CD4-positive, alpha-beta memory T cell (primary cell): ENCODE measurements at regions not wholly inside any gene's neighbourhood (a gene's known extent, or its start where the extent isn't known, plus 50 kb on each side); places are given as distances from the start of the nearest gene placed in this dataset.

Experiments used
- CTCF ChIA-PET: fragments of 350-600 bp; sonication (Branson Sonifier 250); formaldehyde crosslinking; loops from one replicate; lab custom pipeline; 2021; ENCODE audit warnings: inconsistent platforms; ENCODE audit not compliant: partially characterized antibody; lab: Charles Lee
- POLR2A ChIA-PET: fragments of 350-600 bp; sonication (Branson Sonifier 250); formaldehyde crosslinking; loops from one replicate; lab custom pipeline; 2021; ENCODE audit not compliant: partially characterized antibody; lab: Charles Lee
- DNase-seq, 5 donors: peaks; one replicate each; pipeline versions ENCODE4 v3.0.0 to v3.0.0-alpha.2; 2020 to 2022; ENCODE audit warnings: mixed read lengths in 1 of 5
- H3K27ac ChIP-seq: one replicate; pipeline ENCODE4 v1.7.0; 2013; ENCODE audit warnings: low read depth, low read length
- H3K27me3 ChIP-seq: 2 replicates; pipeline ENCODE4 v1.7.0; 2013; ENCODE audit warnings: mild to moderate bottlenecking, low read length, moderate library complexity; ENCODE audit not compliant: insufficient read depth
- H3K36me3 ChIP-seq: 2 replicates; pipeline ENCODE4 v1.7.0; 2013; ENCODE audit warnings: mild to moderate bottlenecking, low read length, moderate library complexity; ENCODE audit not compliant: insufficient read depth
- H3K4me1 ChIP-seq: 2 replicates; pipeline ENCODE4 v1.7.0; 2013; ENCODE audit warnings: mild to moderate bottlenecking, low read length, moderate library complexity; ENCODE audit not compliant: insufficient read depth
- H3K4me3 ChIP-seq, 2 donors: one replicate each; pipeline ENCODE4 v1.7.0; 2013; ENCODE audit warnings: low read length in 2 of 2, mild to moderate bottlenecking in 1 of 2
- H3K9me3 ChIP-seq, 2 donors: one replicate each; pipeline ENCODE4 v1.7.0; 2013; ENCODE audit warnings: low read length in 2 of 2, control low read depth in 1 of 2; ENCODE audit not compliant: control insufficient read depth in 1 of 2
- H3K27ac Mint-ChIP-seq, 7 donors: one replicate each; pipeline ENCODE4 v1.8.0; 2020 to 2021; ENCODE audit warnings: mixed read lengths in 7 of 7, mild to moderate bottlenecking in 6 of 7, inconsistent platforms in 3 of 7, moderate library complexity in 3 of 7
- H3K27me3 Mint-ChIP-seq, 2 donors: one replicate each; pipeline ENCODE4 v1.8.0; 2020 to 2021; ENCODE audit warnings: mixed read lengths in 2 of 2
- H3K36me3 Mint-ChIP-seq, 2 donors: one replicate each; pipeline ENCODE4 v1.8.0; 2020 to 2021; ENCODE audit warnings: mixed read lengths in 2 of 2, inconsistent platforms in 1 of 2, mild to moderate bottlenecking in 1 of 2
- H3K4me1 Mint-ChIP-seq, 4 donors: one replicate each; pipeline ENCODE4 v1.8.0; 2020 to 2021; ENCODE audit warnings: mixed read lengths in 4 of 4, mild to moderate bottlenecking in 1 of 4
- H3K4me3 Mint-ChIP-seq, 8 donors: one replicate each; pipeline ENCODE4 v1.8.0; 2020 to 2021; ENCODE audit warnings: mixed read lengths in 8 of 8, mild to moderate bottlenecking in 7 of 8, moderate library complexity in 6 of 8, inconsistent platforms in 3 of 8
- H3K9me3 Mint-ChIP-seq, 8 donors: one replicate each; pipeline ENCODE4 v1.8.0; 2020 to 2021; ENCODE audit warnings: mixed read lengths in 8 of 8, mild to moderate bottlenecking in 5 of 8, inconsistent platforms in 3 of 8, moderate library complexity in 1 of 8
- intact Hi-C: fragments of 100-400 bp; cut with micrococcal nuclease; formaldehyde crosslinking; loops from one replicate; pipeline ENCODE4 v1.15.1; 2023

DNA sequence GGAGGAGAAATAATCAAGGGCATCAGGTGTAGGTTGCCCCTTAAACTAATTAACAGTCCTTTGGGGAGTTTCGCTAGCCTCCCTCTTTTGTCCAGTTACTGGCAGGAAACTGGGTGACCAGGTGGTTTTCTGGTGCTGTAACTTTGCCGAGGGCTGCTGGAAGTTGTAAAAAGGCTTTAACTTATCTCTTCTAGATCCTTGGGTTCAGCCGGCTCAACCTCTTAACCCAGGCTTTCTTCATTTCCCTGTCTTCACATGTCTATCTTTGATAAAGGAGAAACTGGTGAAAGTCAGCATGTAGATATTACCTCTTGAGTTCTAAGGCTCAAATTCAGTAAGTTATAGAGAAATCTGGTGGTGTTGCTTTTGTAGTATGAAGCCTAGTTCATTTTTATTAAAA is 289.7 kb upstream of the NRIP1 start:
- Histone ChIP-seq H3K4me3 (no peak overlapping the region), H3K36me3 (no peaks in the 10 kb centered on the region), H3K4me1 (no peaks in the 10 kb centered on the region), H3K27me3 (no peaks in the 10 kb centered on the region), H3K9me3 (no peaks in the 10 kb centered on the region), H3K27ac (no peak overlapping the region)
- H3K9me3 Mint-ChIP-seq, result no peaks in the 10 kb centered on the region
- intact Hi-C loops, result no loop called here
- POLR2A ChIA-PET, result no interaction called here
- DNase-seq, result no peak
- no peak overlapping the region for H3K27ac Mint-ChIP-seq
- CTCF ChIA-PET, result no interaction called here
- H3K36me3 Mint-ChIP-seq, result no peaks in the 10 kb centered on the region
- peaks cover 4 to 8% (median 6%) of the 10 kb centered on the region in 4 donors for H3K4me1 Mint-ChIP-seq
- H3K4me3 Mint-ChIP-seq, result no peak overlapping the region
- no peaks in the 10 kb centered on the region for H3K27me3 Mint-ChIP-seq

DNA sequence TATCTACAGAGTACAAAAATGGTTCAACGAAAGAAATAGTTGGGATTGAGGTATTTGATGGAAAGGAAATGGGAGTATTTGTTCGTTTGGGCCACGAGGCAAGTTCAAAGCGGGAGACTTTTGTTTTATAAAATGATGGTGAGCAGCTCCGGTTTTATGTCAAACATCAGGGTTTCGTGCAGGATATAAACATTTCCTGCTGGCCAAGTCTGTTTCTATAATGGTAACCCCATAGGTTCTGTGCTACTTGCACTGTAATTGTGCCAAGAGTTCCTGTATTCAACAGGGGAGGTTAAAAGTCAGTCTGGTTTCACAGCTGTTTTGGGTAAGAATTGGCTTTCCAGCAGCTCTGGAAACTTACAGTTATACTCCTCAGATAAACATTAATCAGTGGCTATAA is 290.3 kb upstream of the NRIP1 start:
- Histone ChIP-seq H3K36me3 (no peaks in the 10 kb centered on the region), H3K27ac (no peak overlapping the region), H3K4me1 (no peaks in the 10 kb centered on the region), H3K9me3 (no peaks in the 10 kb centered on the region), H3K4me3 (no peak overlapping the region), H3K27me3 (no peaks in the 10 kb centered on the region)
- Mint-ChIP-seq H3K36me3 (no peaks in the 10 kb centered on the region), H3K27ac (no peak overlapping the region), H3K4me3 (peak overlapping the region in 1 of 8 donors; percentile 25), H3K4me1 (peaks cover 4 to 8% (median 6%) of the 10 kb centered on the region in 4 donors), H3K27me3 (no peaks in the 10 kb centered on the region), H3K9me3 (no peaks in the 10 kb centered on the region)
- DNase-seq, result no peak
- intact Hi-C loops, result no loop called here
- ChIA-PET CTCF (no interaction called here), POLR2A (no interaction called here)

DNA sequence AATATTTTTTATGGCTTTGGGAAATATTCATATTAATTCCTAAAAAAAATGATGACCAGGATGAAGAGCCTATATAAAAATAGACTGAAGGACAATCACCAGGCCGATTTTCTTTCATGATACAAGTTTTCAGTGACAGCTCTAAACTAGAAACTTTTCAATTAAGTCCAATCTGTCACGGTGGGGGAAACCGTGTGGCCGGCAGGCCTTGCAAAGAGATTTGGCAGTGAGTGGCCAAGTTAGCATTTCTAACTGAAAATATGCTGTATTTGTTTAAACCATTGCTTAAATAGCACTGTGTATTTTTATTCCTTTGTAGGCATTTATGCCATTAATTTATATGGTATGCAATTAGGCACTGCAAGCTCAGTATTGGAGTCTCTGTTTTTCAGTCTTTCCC is 294.5 kb upstream of the NRIP1 start:
- Histone ChIP-seq H3K36me3 (no peaks in the 10 kb centered on the region), H3K9me3 (no peaks in the 10 kb centered on the region), H3K4me3 (no peak overlapping the region), H3K27ac (no peak overlapping the region), H3K4me1 (no peaks in the 10 kb centered on the region), H3K27me3 (no peaks in the 10 kb centered on the region)
- ChIA-PET POLR2A (no interaction called here), CTCF (interaction anchor here (1.2 kb wide), 1 partner anchor 12 kb away, joined by 3 read pairs; no protein-coding TSS in a partner anchor)
- Mint-ChIP-seq H3K4me3 (no peak overlapping the region), H3K36me3 (no peaks in the 10 kb centered on the region), H3K27me3 (no peaks in the 10 kb centered on the region), H3K27ac (no peak overlapping the region), H3K9me3 (peaks cover 0 to 2% (median 0%) of the 10 kb centered on the region in 8 donors), H3K4me1 (peaks cover 4 to 6% (median 5%) of the 10 kb centered on the region in 4 donors)
- intact Hi-C loops, result no loop called here
- DNase-seq, result no peak

GRCh38 chr21:15362458-15362857 is 297.7 kb upstream of the NRIP1 start:
- Mint-ChIP-seq H3K9me3 (peaks cover 3 to 17% (median 11%) of the 10 kb centered on the region in 8 donors), H3K27me3 (peaks cover 0 to 4% of the 10 kb centered on the region in 2 donors), H3K36me3 (no peaks in the 10 kb centered on the region), H3K4me3 (no peak overlapping the region), H3K27ac (no peak overlapping the region), H3K4me1 (no peaks in the 10 kb centered on the region)
- Histone ChIP-seq H3K27me3 (no peaks in the 10 kb centered on the region), H3K4me3 (no peak overlapping the region), H3K27ac (no peak overlapping the region), H3K9me3 (no peaks in the 10 kb centered on the region), H3K36me3 (no peaks in the 10 kb centered on the region), H3K4me1 (no peaks in the 10 kb centered on the region)
- no peak for DNase-seq
- POLR2A ChIA-PET, result no interaction called here
- CTCF ChIA-PET, result no interaction called here
- intact Hi-C loops, result no loop called here

DNA sequence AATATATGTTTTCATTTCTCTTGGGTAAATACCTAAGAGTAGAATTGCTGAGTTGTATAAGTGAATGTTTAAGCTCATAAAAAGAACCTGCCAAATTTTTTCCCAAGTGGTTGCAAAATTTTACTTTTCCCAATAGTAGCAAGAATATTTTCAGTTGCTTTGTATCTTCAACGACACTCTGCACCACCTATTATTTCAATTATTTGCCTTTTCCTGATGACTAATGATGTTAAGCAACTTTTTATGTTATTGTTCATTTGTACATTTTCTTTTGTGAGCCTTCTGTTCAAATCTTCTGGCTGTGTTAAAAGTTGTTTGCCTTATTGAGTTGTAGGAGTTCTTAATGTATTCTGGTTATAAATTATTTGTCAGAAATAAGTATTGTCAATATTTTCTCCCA is 299.1 kb upstream of the NRIP1 start:
- no peaks in the 10 kb centered on the region for H3K9me3 ChIP-seq
- H3K9me3 Mint-ChIP-seq, result peaks cover 3 to 18% (median 11%) of the 10 kb centered on the region in 8 donors
- POLR2A ChIA-PET, result no interaction called here
- no peak overlapping the region for H3K4me3 Mint-ChIP-seq
- H3K27me3 ChIP-seq, result no peaks in the 10 kb centered on the region
- CTCF ChIA-PET, result no interaction called here
- H3K4me3 ChIP-seq, result no peak overlapping the region
- no peak overlapping the region for H3K27ac ChIP-seq
- no peaks in the 10 kb centered on the region for H3K36me3 ChIP-seq
- peaks cover 0 to 4% of the 10 kb centered on the region in 2 donors for H3K27me3 Mint-ChIP-seq
- no peak overlapping the region for H3K27ac Mint-ChIP-seq
- H3K4me1 Mint-ChIP-seq, result no peaks in the 10 kb centered on the region
- H3K36me3 Mint-ChIP-seq, result no peaks in the 10 kb centered on the region
- intact Hi-C loops, result no loop called here
- H3K4me1 ChIP-seq, result no peaks in the 10 kb centered on the region
- no peak for DNase-seq

GRCh38 chr21:15365751-15366392 is 301.1 kb upstream of the NRIP1 start:
- Mint-ChIP-seq H3K4me3 (peak overlapping the region in 2 of 8 donors; percentile 20 to 28), H3K36me3 (no peaks in the 10 kb centered on the region), H3K9me3 (peaks cover 3 to 18% (median 11%) of the 10 kb centered on the region in 8 donors), H3K27me3 (peaks cover 0 to 6% of the 10 kb centered on the region in 2 donors), H3K4me1 (no peaks in the 10 kb centered on the region), H3K27ac (no peak overlapping the region)
- Histone ChIP-seq H3K27me3 (no peaks in the 10 kb centered on the region), H3K9me3 (no peaks in the 10 kb centered on the region), H3K4me1 (no peaks in the 10 kb centered on the region), H3K27ac (no peak overlapping the region), H3K4me3 (no peak overlapping the region), H3K36me3 (no peaks in the 10 kb centered on the region)
- DNase-seq, result no peak
- POLR2A ChIA-PET, result no interaction called here
- intact Hi-C loops, result no loop called here
- CTCF ChIA-PET, result no interaction called here

- H3K9me3 Mint-ChIP-seq, result peaks cover 3 to 18% (median 11%) of the 10 kb centered on the region in 8 donors
- CTCF ChIA-PET, result no interaction called here
- peaks cover 0 to 6% of the 10 kb centered on the region in 2 donors for H3K27me3 Mint-ChIP-seq
Observed at GRCh38 chr21:15366555-15366954, 301.8 kb upstream of the NRIP1 start.

More at GRCh38 chr21:15366555-15366954, 301.8 kb upstream of the NRIP1 start:
- no peaks in the 10 kb centered on the region for H3K4me1 ChIP-seq
- DNase-seq, result no peak
- Mint-ChIP-seq H3K4me1 (no peaks in the 10 kb centered on the region), H3K36me3 (no peaks in the 10 kb centered on the region), H3K4me3 (no peak overlapping the region), H3K27ac (no peak overlapping the region)
- H3K9me3 ChIP-seq, result no peaks in the 10 kb centered on the region
- POLR2A ChIA-PET, result no interaction called here
- no peaks in the 10 kb centered on the region for H3K36me3 ChIP-seq
- no peaks in the 10 kb centered on the region for H3K27me3 ChIP-seq
- intact Hi-C loops, result no loop called here
- no peak overlapping the region for H3K4me3 ChIP-seq
- no peak overlapping the region for H3K27ac ChIP-seq
